Mesendoderm (in vitro differentiated cells): ENCODE measurements at regions not wholly inside any gene's neighbourhood (a gene's known extent, or its start where the extent isn't known, plus 50 kb on each side); places are given as distances from the start of the nearest gene placed in this dataset.
"Not testable (repeated sequence)": the region's sequence is repeated elsewhere in the genome, so short reads cannot be mapped to it uniquely, and the experiment has no call there.

Experiments
- DNase-seq: peaks from one replicate; pipeline ENCODE4 v3.0.0; 2013
- H2AK5ac ChIP-seq: 2 replicates; pipeline ENCODE4 v1.6.1; 2013; ENCODE audit warnings: low read length, inconsistent platforms
- H2BK120ac ChIP-seq: 2 replicates; pipeline ENCODE4 v1.6.1; 2013; ENCODE audit warnings: low read depth, mild to moderate bottlenecking, low read length, moderate library complexity, mixed read lengths
- H2BK15ac ChIP-seq: replicated peaks from 2 replicates; pipeline ENCODE4 v1.6.1; 2013; ENCODE audit warnings: low read depth, mild to moderate bottlenecking, moderate library complexity
- H2BK5ac ChIP-seq: 2 replicates; pipeline ENCODE4 v1.6.1; 2013; ENCODE audit warnings: low read length, inconsistent platforms
- H3K18ac ChIP-seq: 2 replicates; pipeline ENCODE4 v1.6.1; 2013; ENCODE audit warnings: mild to moderate bottlenecking, low read length, mixed read lengths
- H3K23ac ChIP-seq: one replicate; pipeline ENCODE4 v1.6.1; 2013; ENCODE audit warnings: low read length
- H3K27ac ChIP-seq: 2 replicates; pipeline ENCODE4 v1.5.1; 2013; ENCODE audit warnings: low read depth, mild to moderate bottlenecking, inconsistent platforms, low read length, moderate library complexity
- H3K27me3 ChIP-seq: 2 replicates; pipeline ENCODE4 v1.6.1; 2013; ENCODE audit warnings: low read length, control low read depth, mild to moderate bottlenecking, inconsistent platforms; ENCODE audit not compliant: insufficient read depth, poor library complexity
- H3K36me3 ChIP-seq: 2 replicates; pipeline ENCODE4 v1.6.1; 2013; ENCODE audit warnings: low read length, inconsistent platforms; ENCODE audit not compliant: control insufficient read depth, insufficient read depth
- H3K4ac ChIP-seq: one replicate; pipeline ENCODE4 v1.6.1; 2013; ENCODE audit warnings: low read depth, mild to moderate bottlenecking, low read length, moderate library complexity
- H3K4me1 ChIP-seq: 2 replicates; pipeline ENCODE4 v1.6.1; 2013; ENCODE audit warnings: low read depth, low read length, inconsistent platforms; ENCODE audit not compliant: control insufficient read depth
- H3K4me2 ChIP-seq: 2 replicates; pipeline ENCODE4 v1.6.1; 2013; ENCODE audit warnings: low read length
- H3K4me3 ChIP-seq: 2 replicates; pipeline ENCODE4 v1.5.1; 2013; ENCODE audit warnings: mild to moderate bottlenecking, low read length
- H3K56ac ChIP-seq: one replicate; pipeline ENCODE4 v1.6.1; 2013; ENCODE audit warnings: low read length
- H3K79me1 ChIP-seq: 2 replicates; pipeline ENCODE4 v1.6.1; 2013; ENCODE audit warnings: low read length, inconsistent platforms
- H3K79me2 ChIP-seq: 2 replicates; pipeline ENCODE4 v1.6.1; 2013; ENCODE audit warnings: mild to moderate bottlenecking, low read length; ENCODE audit not compliant: control insufficient read depth, insufficient read depth
- H3K9ac ChIP-seq: 2 replicates; pipeline ENCODE4 v1.6.1; 2013; ENCODE audit warnings: low read length, inconsistent platforms
- H4K5ac ChIP-seq: one replicate; pipeline ENCODE4 v1.6.1; 2013; ENCODE audit warnings: low read length
- H4K8ac ChIP-seq: one replicate; pipeline ENCODE4 v1.6.1; 2013; ENCODE audit warnings: low read depth, mild to moderate bottlenecking, control low read depth, low read length, moderate library complexity
- WGBS: extraction: QIAGEN DNeasy Blood & Tissue Kit; methylation state at CpG from one replicate; pipeline ENCODE4 v1.1.7; 2013; ENCODE audit warnings: low lambda C conversion rate, missing lambda C conversion rate; ENCODE audit not compliant: insufficient coverage; ENCODE audit errors: extremely low coverage; 5-methylcytosine and 5-hydroxymethylcytosine counted together

- H3K4ac ChIP-seq: no peak overlapping the region
- no peak overlapping the region for H4K8ac ChIP-seq
- no peak overlapping the region for H3K9ac ChIP-seq
- no peak overlapping the region for H2BK120ac ChIP-seq
- H2AK5ac ChIP-seq: no peak overlapping the region
- no peak overlapping the region for H4K5ac ChIP-seq
- no peak overlapping the region for H3K56ac ChIP-seq
- no peaks in the 10 kb centered on the region for H3K27me3 ChIP-seq
- no CpG with 5 or more reads among the region's 2 CpGs for WGBS
- H3K18ac ChIP-seq: no peak overlapping the region
- no peaks in the 10 kb centered on the region for H3K79me1 ChIP-seq
- DNase-seq: no peak
- H3K79me2 ChIP-seq: no peaks in the 10 kb centered on the region
- H3K36me3 ChIP-seq: no peaks in the 10 kb centered on the region
- H3K4me1 ChIP-seq: no peaks in the 10 kb centered on the region
- no peak overlapping the region for H2BK5ac ChIP-seq
- no peak overlapping the region for H2BK15ac ChIP-seq
- H3K4me2 ChIP-seq: no peak overlapping the region
- no peak overlapping the region for H3K27ac ChIP-seq
- H3K4me3 ChIP-seq: no peak overlapping the region
- no peak overlapping the region for H3K23ac ChIP-seq
These were observed 156.7 kb upstream of the PTGFR start for GRCh38 chr1:78334114-78334513.

DNA sequence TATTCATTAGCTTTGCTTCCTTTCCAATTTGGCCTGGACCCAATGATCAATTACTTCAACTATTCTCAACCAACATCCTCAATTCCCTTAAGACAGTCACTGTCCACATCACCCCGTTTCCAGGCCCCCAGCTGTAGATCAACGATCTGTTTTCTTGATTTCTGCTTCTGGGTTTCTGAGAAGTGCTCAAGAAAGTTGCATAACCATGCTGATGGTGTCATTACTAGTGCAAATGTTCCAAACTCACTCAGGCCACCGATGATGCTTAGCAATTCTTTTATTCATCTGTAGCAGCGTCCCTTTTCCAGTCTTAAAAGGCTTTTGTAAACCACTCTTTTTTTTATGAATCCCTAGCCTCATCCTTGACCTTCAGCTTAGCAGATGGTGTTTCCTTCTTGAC is 155.8 kb upstream of the PTGFR start:
- Histone ChIP-seq H4K5ac (no peak overlapping the region), H3K27me3 (no peaks in the 10 kb centered on the region), H3K18ac (no peak overlapping the region), H3K23ac (no peak overlapping the region), H3K4me3 (no peak overlapping the region), H2BK15ac (no peak overlapping the region), H3K4me1 (no peaks in the 10 kb centered on the region), H2AK5ac (no peak overlapping the region), H3K79me1 (no peaks in the 10 kb centered on the region), H3K56ac (no peak overlapping the region), H4K8ac (no peak overlapping the region), H2BK120ac (no peak overlapping the region), H3K36me3 (no peaks in the 10 kb centered on the region), H3K79me2 (no peaks in the 10 kb centered on the region), H3K4me2 (no peak overlapping the region), H3K4ac (no peak overlapping the region), H3K27ac (no peak overlapping the region), H2BK5ac (no peak overlapping the region), H3K9ac (no peak overlapping the region)
- WGBS: no CpG with 5 or more reads among the region's 4 CpGs
- DNase-seq: no peak

DNA sequence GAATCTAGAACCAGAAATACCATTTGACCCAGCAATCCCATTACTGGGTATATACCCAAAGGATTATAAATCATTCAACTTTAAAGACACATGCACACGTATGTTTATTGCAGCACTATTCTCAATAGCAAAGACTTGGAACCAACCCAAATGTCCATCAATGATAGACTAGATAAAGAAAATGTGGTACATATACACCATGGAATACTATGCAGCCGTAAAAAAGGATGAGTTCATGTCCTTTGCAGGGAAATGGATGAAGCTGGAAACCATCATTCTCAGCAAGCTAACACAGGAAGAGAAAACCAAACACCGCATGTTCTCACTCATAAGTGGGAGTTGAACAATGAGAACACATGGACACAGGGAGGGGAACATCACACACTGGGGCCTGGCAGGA is 154.0 kb upstream of the PTGFR start:
- H2BK15ac ChIP-seq, H2BK5ac ChIP-seq, H3K4me2 ChIP-seq, H2AK5ac ChIP-seq, H3K79me1 ChIP-seq, H3K18ac ChIP-seq, H3K27ac ChIP-seq, H3K4ac ChIP-seq, H3K79me2 ChIP-seq, H2BK120ac ChIP-seq, H3K27me3 ChIP-seq, H3K23ac ChIP-seq, H3K36me3 ChIP-seq, H4K8ac ChIP-seq, H3K56ac ChIP-seq, H3K9ac ChIP-seq, H3K4me1 ChIP-seq, H4K5ac ChIP-seq, DNase-seq, H3K4me3 ChIP-seq: not testable (repeated sequence)
- WGBS: no CpG with 5 or more reads among the region's 3 CpGs

GRCh38 chr1:78339490-78339889 is 151.3 kb upstream of the PTGFR start:
- Histone ChIP-seq H3K27me3 (no peaks in the 10 kb centered on the region), H2BK5ac (no peak overlapping the region), H3K4me1 (no peaks in the 10 kb centered on the region), H3K4me2 (no peak overlapping the region), H3K56ac (no peak overlapping the region), H2AK5ac (no peak overlapping the region), H4K5ac (no peak overlapping the region), H3K4ac (no peak overlapping the region), H2BK120ac (no peak overlapping the region), H3K9ac (no peak overlapping the region), H3K27ac (no peak overlapping the region), H3K79me2 (no peaks in the 10 kb centered on the region), H3K23ac (no peak overlapping the region), H2BK15ac (no peak overlapping the region), H4K8ac (no peak overlapping the region), H3K18ac (no peak overlapping the region), H3K79me1 (no peaks in the 10 kb centered on the region), H3K4me3 (no peak overlapping the region), H3K36me3 (no peaks in the 10 kb centered on the region)
- no peak for DNase-seq
- WGBS: no CpG with 5 or more reads among the region's 1 CpG

- no peak overlapping the region for H3K9ac ChIP-seq
- no peak overlapping the region for H2AK5ac ChIP-seq
- no peak overlapping the region for H3K56ac ChIP-seq
- no peaks in the 10 kb centered on the region for H3K27me3 ChIP-seq
- no peak overlapping the region for H4K5ac ChIP-seq
- H3K79me2 ChIP-seq: no peaks in the 10 kb centered on the region
- H3K4me2 ChIP-seq: no peak overlapping the region
- H3K18ac ChIP-seq: no peak overlapping the region
- no peak overlapping the region for H4K8ac ChIP-seq
- no peak overlapping the region for H2BK15ac ChIP-seq
- H2BK5ac ChIP-seq: no peak overlapping the region
- H2BK120ac ChIP-seq: no peak overlapping the region
- no peaks in the 10 kb centered on the region for H3K36me3 ChIP-seq
- no peaks in the 10 kb centered on the region for H3K4me1 ChIP-seq
- H3K4ac ChIP-seq: no peak overlapping the region
- no peak overlapping the region for H3K27ac ChIP-seq
- H3K23ac ChIP-seq: no peak overlapping the region
- no peaks in the 10 kb centered on the region for H3K79me1 ChIP-seq
- no peak overlapping the region for H3K4me3 ChIP-seq
- DNase-seq: no peak
These were observed 150.8 kb upstream of the PTGFR start for GRCh38 chr1:78340006-78340405.

- Histone ChIP-seq H4K5ac (no peak overlapping the region), H3K4ac (no peak overlapping the region), H3K36me3 (no peaks in the 10 kb centered on the region), H3K4me3 (no peak overlapping the region), H3K4me1 (no peaks in the 10 kb centered on the region), H4K8ac (no peak overlapping the region), H3K23ac (no peak overlapping the region), H3K4me2 (no peak overlapping the region), H3K79me1 (no peaks in the 10 kb centered on the region), H3K56ac (no peak overlapping the region), H2BK5ac (no peak overlapping the region), H3K18ac (no peak overlapping the region), H3K9ac (no peak overlapping the region), H3K27ac (no peak overlapping the region), H2AK5ac (no peak overlapping the region), H3K79me2 (no peaks in the 10 kb centered on the region), H2BK15ac (no peak overlapping the region), H3K27me3 (no peaks in the 10 kb centered on the region), H2BK120ac (no peak overlapping the region)
- no peak for DNase-seq
These were observed 142.1 kb upstream of the PTGFR start for GRCh38 chr1:78348496-78349284.
